ENCODE measurements at regions not wholly inside any gene's neighbourhood (a gene's known extent, or its start where the extent isn't known, plus 50 kb on each side); places are given as distances from the start of the nearest gene placed in this dataset.

GRCh38 chr7:16123117-16123770 is 298.1 kb downstream of the CRPPA start:
- TF ChIP-seq POLR2A (IDR thresholded peaks at IDR 0.05) (no peak), CTCF (IDR thresholded peaks at IDR 0.05) (no peak)
- Histone ChIP-seq H3K27me3 (no peaks in the 10 kb centered on the region), H3K9me3 (peaks cover 0 to 20% (median 4%) of the 10 kb centered on the region in 12 donors), H3K4me1 (no peaks in the 10 kb centered on the region), H3K27ac (no peak overlapping the region), H3K36me3 (no peaks in the 10 kb centered on the region), H3K4me3 (no peak overlapping the region)
- ATAC-seq (no peak), DNase-seq (no peak)
- intact Hi-C loops (cut with DNase I), result loop anchor here in 1 of 10 donors (5.0 kb wide), 1 partner anchor 439 kb away; no protein-coding TSS in a partner anchor
- WGBS, 4 donors, result 95 to 97% (median 96%) methylated on average over 4 of the region's 4 CpGs

DNA sequence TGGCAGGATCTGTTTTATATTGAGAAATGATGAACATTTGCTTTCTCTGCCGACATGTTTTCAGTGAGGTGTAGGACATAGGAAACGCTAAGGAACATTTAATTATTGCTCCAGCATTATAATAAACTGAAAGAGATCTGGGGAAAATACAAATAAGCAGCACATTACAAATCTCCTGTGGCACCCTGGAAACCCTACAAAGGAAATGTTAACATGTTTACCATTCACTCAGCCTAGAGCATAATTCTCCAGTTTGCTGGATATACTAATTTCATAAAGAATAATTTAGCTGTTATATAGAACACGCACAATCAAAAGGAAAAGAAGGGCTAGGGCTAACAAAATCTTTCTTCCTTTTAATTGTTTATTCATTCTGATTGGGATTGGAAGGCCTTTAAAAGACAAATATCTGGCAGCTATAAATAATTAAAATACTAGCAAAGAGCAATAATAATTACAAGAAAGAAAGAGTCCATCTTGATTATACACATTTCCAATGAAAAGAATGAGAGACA is 299.4 kb downstream of the CRPPA start:
- Histone ChIP-seq H3K9me3 (peaks cover 0 to 9% (median 2%) of the 10 kb centered on the region in 12 donors), H3K36me3 (no peaks in the 10 kb centered on the region), H3K4me3 (no peak overlapping the region), H3K27ac (no peak overlapping the region), H3K4me1 (no peaks in the 10 kb centered on the region), H3K27me3 (no peaks in the 10 kb centered on the region)
- no peak for TF ChIP-seq POLR2A (IDR thresholded peaks at IDR 0.05)
- no peak for TF ChIP-seq CTCF (IDR thresholded peaks at IDR 0.05)
- intact Hi-C loops (cut with DNase I), result loop anchor here in 1 of 10 donors (5.0 kb wide), 1 partner anchor 440 kb away; no protein-coding TSS in a partner anchor
- ATAC-seq (no peak), DNase-seq (no peak)
- WGBS, 4 donors, result 89 to 93% (median 90%) methylated on average over 3 of the region's 3 CpGs

GRCh38 chr7:16115374-16115773 is 306.0 kb downstream of the CRPPA start:
- TF ChIP-seq CTCF (IDR thresholded peaks at IDR 0.05) (no peak), POLR2A (IDR thresholded peaks at IDR 0.05) (no peak)
- DNase-seq (no peak), ATAC-seq (no peak)
- no peaks in the 10 kb centered on the region for H3K4me1 ChIP-seq
- H3K27ac ChIP-seq, result no peak overlapping the region
- no peaks in the 10 kb centered on the region for H3K36me3 ChIP-seq
- intact Hi-C loops (cut with DNase I), result loop anchor here (2.0 to 10.0 kb wide), 5 partner anchors 309 to 799 kb away; partner anchors contain the start of gene CRPPA (in 7 of the 10)
- WGBS, 4 donors, result 89 to 94% (median 92%) methylated on average over 2 of the region's 2 CpGs
- H3K9me3 ChIP-seq, result peaks cover 0 to 27% (median 6%) of the 10 kb centered on the region in 12 donors
- no peaks in the 10 kb centered on the region for H3K27me3 ChIP-seq
- H3K4me3 ChIP-seq, result no peak overlapping the region

GRCh38 chr7:16114633-16115032 is 306.7 kb downstream of the CRPPA start:
- peak in 1 of 4 donors; percentile 46 for ATAC-seq

More at GRCh38 chr7:16114633-16115032, 306.7 kb downstream of the CRPPA start:
- H3K27ac ChIP-seq, result no peak overlapping the region
- no peaks in the 10 kb centered on the region for H3K27me3 ChIP-seq
- H3K4me3 ChIP-seq, result no peak overlapping the region
- intact Hi-C loops (cut with DNase I), result loop anchor here (1.0 to 10.0 kb wide), 8 partner anchors 308 to 800 kb away; partner anchors contain the start of gene CRPPA (in 8 of the 10)
- peak; percentile 16 to 62 (median 46) for TF ChIP-seq CTCF (IDR thresholded peaks at IDR 0.05)
- no peak for TF ChIP-seq POLR2A (IDR thresholded peaks at IDR 0.05)
- H3K36me3 ChIP-seq, result no peaks in the 10 kb centered on the region
- 76 to 93% (median 83%) methylated on average over 1 of the region's 1 CpG for WGBS, 4 donors
- peaks cover 0 to 34% (median 13%) of the 10 kb centered on the region in 12 donors for H3K9me3 ChIP-seq
- H3K4me1 ChIP-seq, result no peaks in the 10 kb centered on the region
- DNase-seq, result no peak
